Pancreas (tissue), 10 donors: ENCODE measurements at regions not wholly inside any gene's neighbourhood (a gene's known extent, or its start where the extent isn't known, plus 50 kb on each side); places are given as distances from the start of the nearest gene placed in this dataset.

Source experiments
- ATAC-seq, 4 donors: fragments of 200-7000 bp; cut with Tn5 transposase; one replicate each; pipeline versions ENCODE4 v1.8.0 to v1.9.1; 2020; ENCODE audit warnings: mild to moderate bottlenecking in 4 of 4, moderate library complexity in 4 of 4
- DNase-seq, 6 donors: peaks; one replicate each; pipeline ENCODE4 v3.0.0-alpha.2; 2020
- FAIRE-seq: peaks from 2 replicates; lab custom pipeline; 2012; peaks lifted over from hg19 to GRCh38; lab: Jason Lieb, UNC
- H3K27ac ChIP-seq, 4 donors: fragments of 200-600 bp; sonication (generic); 1 replicate in 3 of 4; 2 replicates in 1 of 4; pipeline versions ENCODE4 v1.5.0 to v1.8.0; 2020
- H3K27me3 ChIP-seq, 4 donors: fragments of 200-600 bp; one replicate each; pipeline ENCODE4 v1.8.0; 2021
- H3K36me3 ChIP-seq, 3 donors: fragments of 200-600 bp; sonication (generic) in 1 of 3; one replicate each; pipeline versions ENCODE4 v1.5.0 to v1.8.0; 2020 to 2021
- H3K4me1 ChIP-seq, 3 donors: fragments of 200-600 bp; one replicate each; pipeline ENCODE4 v1.8.0; 2021
- H3K4me3 ChIP-seq, 4 donors: fragments of 200-600 bp; sonication (generic) in 2 of 4; one replicate each; pipeline versions ENCODE4 v1.5.0 to v1.8.0; 2020 to 2021
- H3K9me3 ChIP-seq, 4 donors: fragments of 200-600 bp; one replicate each; pipeline ENCODE4 v1.8.0; 2021
- WGBS, 2 donors: extraction: QIAGEN DNeasy Blood & Tissue Kit; methylation state at CpG; one replicate each; pipeline ENCODE4 v1.1.7; 2013; 5-methylcytosine and 5-hydroxymethylcytosine counted together
- intact Hi-C, 3 donors: fragments of 100-400 bp; cut with DNase I; formaldehyde crosslinking; loops; one replicate each; pipeline versions ENCODE4 v1.11.1 to v1.14.2; 2022
- TF ChIP-seq, protein P1 (sequence below), 4 donors: fragments of 200-600 bp; sonication (generic) in 3 of 4; IDR thresholded peaks; one replicate each; pipeline versions ENCODE4 v1.5.0 to v1.8.0; 2021; ENCODE audit warnings: antibody characterized with exemption in 4 of 4
- donor health status: healthy with polysubstance abuse.
- donor health status: DM: no; HTN: no; CAD: no; lungs with moderate emphysema.
- donor health status: DM: no; HTN: no; CAD: no.
- donor health status: control.
- donor health status: control.
- donor health status: Bipolar disorder and iron deficiency.
- donor health status: DM: yes; HTN: yes; CAD: no.
- donor health status: DM: no; HTN: no; CAD: no.
- donor health status: DM: no; HTN: no; CAD: no.
- donor health status: DM: yes; HTN: yes; CAD: no.

DNA sequence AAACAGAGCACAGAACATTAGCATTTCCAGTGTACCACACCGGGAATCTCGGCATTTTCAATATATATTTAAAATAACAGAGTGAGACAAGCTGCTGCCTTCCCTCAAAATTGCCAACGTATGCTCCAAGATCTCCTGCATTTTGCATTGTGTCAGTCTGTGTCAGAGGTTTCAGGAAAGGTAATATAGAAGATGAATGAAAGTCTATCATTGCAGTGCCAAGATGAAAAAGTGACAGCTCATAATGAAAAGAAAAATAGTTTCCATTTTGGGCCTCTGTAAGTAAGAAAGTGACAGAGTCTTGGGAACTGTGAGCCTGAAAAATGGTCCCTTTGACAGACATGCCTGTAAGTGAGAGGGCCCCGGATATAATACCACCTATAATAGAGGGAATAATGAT, 297.8 kb upstream of the PIK3C3 start:
- H3K4me1 ChIP-seq = no peaks in the 10 kb centered on the region
- intact Hi-C loops = no loop called here
- H3K27me3 ChIP-seq = no peaks in the 10 kb centered on the region
- no peaks in the 10 kb centered on the region for H3K36me3 ChIP-seq
- no peak overlapping the region for H3K27ac ChIP-seq
- DNase-seq = no peak
- no peak for FAIRE-seq
- no peak for ATAC-seq
- no peaks in the 10 kb centered on the region for H3K9me3 ChIP-seq
- no peak overlapping the region for H3K4me3 ChIP-seq
- TF ChIP-seq, protein P1, sequence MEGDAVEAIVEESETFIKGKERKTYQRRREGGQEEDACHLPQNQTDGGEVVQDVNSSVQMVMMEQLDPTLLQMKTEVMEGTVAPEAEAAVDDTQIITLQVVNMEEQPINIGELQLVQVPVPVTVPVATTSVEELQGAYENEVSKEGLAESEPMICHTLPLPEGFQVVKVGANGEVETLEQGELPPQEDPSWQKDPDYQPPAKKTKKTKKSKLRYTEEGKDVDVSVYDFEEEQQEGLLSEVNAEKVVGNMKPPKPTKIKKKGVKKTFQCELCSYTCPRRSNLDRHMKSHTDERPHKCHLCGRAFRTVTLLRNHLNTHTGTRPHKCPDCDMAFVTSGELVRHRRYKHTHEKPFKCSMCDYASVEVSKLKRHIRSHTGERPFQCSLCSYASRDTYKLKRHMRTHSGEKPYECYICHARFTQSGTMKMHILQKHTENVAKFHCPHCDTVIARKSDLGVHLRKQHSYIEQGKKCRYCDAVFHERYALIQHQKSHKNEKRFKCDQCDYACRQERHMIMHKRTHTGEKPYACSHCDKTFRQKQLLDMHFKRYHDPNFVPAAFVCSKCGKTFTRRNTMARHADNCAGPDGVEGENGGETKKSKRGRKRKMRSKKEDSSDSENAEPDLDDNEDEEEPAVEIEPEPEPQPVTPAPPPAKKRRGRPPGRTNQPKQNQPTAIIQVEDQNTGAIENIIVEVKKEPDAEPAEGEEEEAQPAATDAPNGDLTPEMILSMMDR (IDR thresholded peaks at IDR 0.05) = no peak
- WGBS, 2 donors = 55 to 64% methylated on average over 4 of the region's 4 CpGs

DNA sequence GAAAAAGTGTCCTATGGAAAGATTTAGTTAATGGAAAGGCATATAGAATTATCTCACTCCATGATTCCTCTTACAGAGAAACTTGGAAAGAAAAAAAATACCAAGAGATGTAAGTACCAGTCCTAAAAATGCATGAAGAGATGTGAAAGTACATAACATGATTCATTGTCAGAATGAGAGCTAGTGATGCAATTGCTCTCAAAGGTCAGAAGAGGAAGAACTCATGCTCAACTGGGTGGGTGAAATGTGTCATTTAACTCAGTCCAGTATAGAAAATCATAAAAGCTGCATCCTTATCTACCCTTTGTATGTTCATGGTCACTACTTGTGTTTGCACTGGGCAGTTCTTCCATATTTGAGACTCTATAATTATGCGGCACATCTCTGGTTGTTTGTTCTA, 300.0 kb upstream of the PIK3C3 start:
- no peaks in the 10 kb centered on the region for H3K4me1 ChIP-seq
- H3K9me3 ChIP-seq = no peaks in the 10 kb centered on the region
- no peak for FAIRE-seq
- H3K27me3 ChIP-seq = no peaks in the 10 kb centered on the region
- H3K36me3 ChIP-seq = no peaks in the 10 kb centered on the region
- WGBS, 2 donors = 67 to 92% methylated on average over 1 of the region's 1 CpG
- no peak overlapping the region for H3K27ac ChIP-seq
- intact Hi-C loops = no loop called here
- TF ChIP-seq, protein P1 (IDR thresholded peaks at IDR 0.05) = no peak
- DNase-seq = no peak
- no peak overlapping the region for H3K4me3 ChIP-seq
- ATAC-seq = no peak

DNA sequence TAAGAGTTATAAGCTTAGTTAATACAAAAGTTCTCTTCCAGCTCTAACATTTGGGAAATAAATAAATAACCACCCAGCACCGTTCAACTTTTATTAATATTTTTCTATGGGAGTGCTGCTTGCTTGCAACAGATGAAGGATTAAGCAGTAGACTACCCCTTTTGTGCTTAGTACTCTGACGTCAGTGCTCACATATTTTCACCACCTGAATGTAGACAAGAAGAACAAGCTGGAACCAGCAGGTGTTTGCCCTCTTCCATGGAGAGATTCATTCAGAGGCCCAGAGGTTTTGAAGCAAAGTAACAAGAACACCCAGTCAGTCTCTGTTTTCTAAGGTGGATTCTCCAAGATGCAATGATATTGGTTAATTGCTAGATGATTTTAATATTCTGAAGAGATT, 307.1 kb upstream of the PIK3C3 start:
- H3K36me3 ChIP-seq = no peaks in the 10 kb centered on the region
- no peaks in the 10 kb centered on the region for H3K27me3 ChIP-seq
- H3K9me3 ChIP-seq = no peaks in the 10 kb centered on the region
- H3K4me1 ChIP-seq = no peaks in the 10 kb centered on the region
- no peak for ATAC-seq
- H3K4me3 ChIP-seq = no peak overlapping the region
- WGBS, 2 donors = 40% methylated on average over 2 of the region's 2 CpGs
- no peak for FAIRE-seq
- TF ChIP-seq, protein P1 (IDR thresholded peaks at IDR 0.05) = no peak
- no peak overlapping the region for H3K27ac ChIP-seq
- intact Hi-C loops = no loop called here
- no peak for DNase-seq

DNA sequence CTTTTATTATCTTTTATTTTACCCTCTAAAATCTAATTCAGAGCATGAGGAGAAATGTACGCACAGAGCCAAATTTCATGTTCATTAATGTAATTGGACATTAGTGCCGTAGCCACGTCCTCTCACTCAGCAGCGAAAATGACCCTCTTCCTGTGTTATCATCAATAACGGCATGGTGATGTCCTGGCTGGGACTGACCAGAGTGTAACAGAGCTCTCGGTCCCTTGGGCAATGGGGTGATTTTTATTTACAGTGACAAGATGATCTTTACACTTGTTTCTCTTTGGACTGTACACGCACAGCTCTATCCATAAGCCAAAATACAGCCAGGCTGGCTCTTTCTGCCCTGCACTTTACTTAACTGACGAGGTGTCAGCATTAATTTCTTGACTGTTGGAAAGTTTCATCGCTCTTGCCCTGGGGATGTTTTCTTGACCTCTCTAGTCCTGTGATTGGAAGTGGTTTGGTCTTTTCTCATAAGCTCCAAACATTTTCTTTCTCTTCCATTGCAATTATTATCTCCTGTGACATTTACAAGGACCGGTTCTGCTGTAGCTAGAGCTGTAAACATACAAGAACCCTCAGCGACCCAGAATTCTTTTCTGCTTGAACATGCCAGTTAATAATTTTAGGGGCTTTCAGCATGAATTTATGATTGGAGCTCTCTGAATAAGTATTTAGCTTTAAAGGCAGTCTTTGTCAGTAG, 308.0 kb upstream of the PIK3C3 start:
- no peaks in the 10 kb centered on the region for H3K27me3 ChIP-seq
- H3K9me3 ChIP-seq = no peaks in the 10 kb centered on the region
- 62 to 70% methylated on average over 11 of the region's 11 CpGs for WGBS, 2 donors
- TF ChIP-seq, protein P1 (IDR thresholded peaks at IDR 0.05) = no peak
- no peak for DNase-seq
- FAIRE-seq = no peak
- no peaks in the 10 kb centered on the region for H3K4me1 ChIP-seq
- no peak overlapping the region for H3K27ac ChIP-seq
- no peak for ATAC-seq
- H3K4me3 ChIP-seq = no peak overlapping the region
- H3K36me3 ChIP-seq = no peaks in the 10 kb centered on the region
- intact Hi-C loops = no loop called here

DNA sequence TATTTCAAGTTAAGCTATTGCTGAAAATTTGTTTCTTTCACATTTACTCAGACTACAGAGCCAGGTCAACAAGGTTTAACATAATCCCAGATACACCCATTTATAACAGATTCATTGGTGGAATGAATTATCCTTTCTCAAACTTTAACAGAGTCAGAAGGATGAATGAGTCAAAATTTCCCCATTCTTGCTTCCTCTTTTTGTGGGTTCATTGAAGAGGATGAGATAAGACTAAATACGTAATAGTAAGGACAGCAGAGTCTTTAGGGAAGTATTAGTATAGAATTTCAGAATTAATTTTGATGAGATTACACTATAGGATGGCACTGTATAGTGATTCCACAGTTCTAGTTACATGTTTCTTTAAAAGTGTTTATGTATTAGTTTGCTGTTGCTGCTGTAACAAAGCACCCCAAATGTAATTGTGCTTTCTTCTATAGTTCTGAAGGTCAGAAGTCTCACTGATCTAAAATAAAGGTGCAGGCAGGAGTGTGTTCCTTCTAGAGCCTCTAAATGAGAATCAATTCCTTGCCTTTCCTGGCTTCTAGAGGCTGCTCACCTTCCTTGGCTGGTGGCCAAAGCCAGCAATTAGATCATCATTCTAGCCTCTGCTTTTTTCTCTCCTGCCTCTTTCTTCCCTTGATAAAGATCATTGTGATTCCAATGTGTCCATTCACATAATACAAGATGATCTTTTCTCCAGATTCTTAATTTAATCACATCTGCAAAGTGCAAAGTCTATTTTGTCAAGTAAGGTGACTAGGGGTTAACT, 309.3 kb upstream of the PIK3C3 start:
- H3K27me3 ChIP-seq = no peaks in the 10 kb centered on the region
- H3K4me1 ChIP-seq = no peaks in the 10 kb centered on the region
- FAIRE-seq = no peak
- WGBS, 2 donors = 38 to 70% methylated on average over 1 of the region's 1 CpG
- no peaks in the 10 kb centered on the region for H3K36me3 ChIP-seq
- H3K9me3 ChIP-seq = no peaks in the 10 kb centered on the region
- TF ChIP-seq, protein P1 (IDR thresholded peaks at IDR 0.05) = no peak
- ATAC-seq = no peak
- intact Hi-C loops = no loop called here
- no peak overlapping the region for H3K4me3 ChIP-seq
- no peak for DNase-seq
- H3K27ac ChIP-seq = no peak overlapping the region
